Spleen (tissue), 11 donors: ENCODE measurements at regions not wholly inside any gene's neighbourhood (a gene's known extent, or its start where the extent isn't known, plus 50 kb on each side); places are given as distances from the start of the nearest gene placed in this dataset.

ENCODE experiments used
- DNase-seq: peaks from one replicate; pipeline ENCODE4 v3.0.0-alpha.2; 2020
- H3K27ac ChIP-seq, 8 donors: fragments of 200-600 bp; sonication (generic) in 7 of 8; 1 replicate in 4 of 8; 2 replicates in 4 of 8; pipeline versions ENCODE4 v1.5.0 to v1.8.0; 2016 to 2021; ENCODE audit warnings: inconsistent platforms in 4 of 8, mild to moderate bottlenecking in 4 of 8, moderate library complexity in 1 of 8
- H3K27me3 ChIP-seq, 7 donors: fragments of 200-600 bp; sonication (generic) in 6 of 7; replicated peaks in 1 of 7; 1 replicate in 4 of 7; 2 replicates in 3 of 7; pipeline versions ENCODE4 v1.5.0 to v1.8.0; 2016 to 2021; ENCODE audit warnings: inconsistent platforms in 3 of 7, mild to moderate bottlenecking in 1 of 7
- H3K36me3 ChIP-seq, 6 donors: fragments of 200-600 bp; sonication (generic) in 5 of 6; 1 replicate in 4 of 6; 2 replicates in 2 of 6; pipeline versions ENCODE4 v1.5.0 to v1.8.0; 2016 to 2021; ENCODE audit warnings: inconsistent platforms in 2 of 6
- H3K4me1 ChIP-seq, 6 donors: fragments of 200-600 bp; sonication (generic) in 5 of 6; 1 replicate in 3 of 6; 2 replicates in 3 of 6; pipeline versions ENCODE4 v1.5.0 to v1.8.0; 2016 to 2021; ENCODE audit warnings: inconsistent platforms in 3 of 6
- H3K4me3 ChIP-seq, 8 donors: fragments of 200-600 bp; sonication (generic) in 7 of 8; 1 replicate in 4 of 8; 2 replicates in 4 of 8; pipeline versions ENCODE4 v1.5.0 to v1.8.0; 2016 to 2021; ENCODE audit warnings: inconsistent platforms in 4 of 8, mild to moderate bottlenecking in 4 of 8, moderate library complexity in 2 of 8
- H3K9me3 ChIP-seq, 8 donors: fragments of 200-600 bp; sonication (generic) in 7 of 8; 1 replicate in 4 of 8; 2 replicates in 4 of 8; pipeline versions ENCODE4 v1.5.0 to v1.8.0; 2016 to 2021; ENCODE audit warnings: inconsistent platforms in 4 of 8
- CTCF ChIP-seq, 11 experiments: fragments of 200-600 bp in 7 of 11; fragments of 450-650 bp in 4 of 11; sonication (generic) in 4 of 11; IDR thresholded peaks in 8 of 11; conservative IDR thresholded peaks in 3 of 11; 1 replicate in 7 of 11; 2 replicates in 4 of 11; pipeline versions ENCODE4 v1.4.0 to v1.8.0; 2016 to 2021; ENCODE audit warnings: antibody characterized with exemption in 11 of 11, inconsistent platforms in 4 of 11, mild to moderate bottlenecking in 1 of 11
- POLR2A ChIP-seq, 3 donors: fragments of 450-650 bp; IDR thresholded peaks; one replicate each; pipeline ENCODE4 v1.5.1; 2017; ENCODE audit warnings: antibody characterized with exemption in 3 of 3, mild to moderate bottlenecking in 1 of 3
- POLR2AphosphoS5 ChIP-seq, 3 donors: sonication (generic); formaldehyde crosslinking; IDR thresholded peaks; one replicate each; pipeline ENCODE4 v1.5.1; 2017; ENCODE audit warnings: antibody characterized with exemption in 3 of 3
- WGBS, 5 donors: extraction: QIAGEN DNeasy Blood & Tissue Kit in 3 of 5; methylation state at CpG; one replicate each; pipeline versions ENCODE4 v1.1.5 to v1.1.7; 2013 to 2018; 5-methylcytosine and 5-hydroxymethylcytosine counted together
- intact Hi-C: fragments of 100-400 bp; cut with DNase I; formaldehyde crosslinking; loops from one replicate; pipeline ENCODE4 v1.15.0; 2023; ENCODE audit warnings: low total_unique reads
- donor health status: healthy with polysubstance abuse.
- donor health status: DM: no; HTN: no; CAD: no; lungs with moderate emphysema.
- donor health status: DM: no; HTN: no; CAD: no.
- donor health status: Bipolar disorder and iron deficiency.
- donor health status: healthy.
- donor health status: DM: no; HTN: no; CAD: no.
- donor health status: DM: yes; HTN: yes; CAD: no.

- WGBS, 5 donors, result 75 to 89% (median 78%) methylated on average over 3 of the region's 3 CpGs
- TF ChIP-seq CTCF (IDR thresholded peaks at IDR 0.05 in 8 of 11, conservative IDR thresholded peaks at IDR 0.05 in 3 of 11), result no peak
- no peak for TF ChIP-seq POLR2AphosphoS5 (IDR thresholded peaks at IDR 0.05)
- no peak for TF ChIP-seq POLR2A (IDR thresholded peaks at IDR 0.05)
- intact Hi-C loops, result no loop called here
These were observed 819.5 kb downstream of the BCL11A start for GRCh38 chr2:59733970-59734369.

GRCh38 chr2:59733567-59733930 is 819.9 kb downstream of the BCL11A start:
- H3K27me3 ChIP-seq, result no peaks in the 10 kb centered on the region
- no peak overlapping the region for H3K27ac ChIP-seq
- TF ChIP-seq POLR2A (IDR thresholded peaks at IDR 0.05), result no peak
- no peak for TF ChIP-seq POLR2AphosphoS5 (IDR thresholded peaks at IDR 0.05)
- no peak for TF ChIP-seq CTCF (IDR thresholded peaks at IDR 0.05 in 8 of 11, conservative IDR thresholded peaks at IDR 0.05 in 3 of 11)
- intact Hi-C loops, result no loop called here
- WGBS, 5 donors, result 83 to 90% (median 85%) methylated on average over 2 of the region's 2 CpGs
- H3K36me3 ChIP-seq, result no peaks in the 10 kb centered on the region
- no peaks in the 10 kb centered on the region for H3K4me1 ChIP-seq
- no peak overlapping the region for H3K4me3 ChIP-seq
- no peaks in the 10 kb centered on the region for H3K9me3 ChIP-seq
- DNase-seq, result no peak

More at GRCh38 chr2:59733970-59734369, 819.5 kb downstream of the BCL11A start:
- no peak overlapping the region for H3K27ac ChIP-seq
- no peaks in the 10 kb centered on the region for H3K27me3 ChIP-seq
- no peak overlapping the region for H3K4me3 ChIP-seq
- no peaks in the 10 kb centered on the region for H3K36me3 ChIP-seq
- H3K4me1 ChIP-seq, result no peaks in the 10 kb centered on the region
- no peak for DNase-seq
- no peaks in the 10 kb centered on the region for H3K9me3 ChIP-seq

GRCh38 chr2:59732871-59733566 is 820.4 kb downstream of the BCL11A start:
- DNase-seq, result no peak
- intact Hi-C loops, result no loop called here
- Histone ChIP-seq H3K36me3 (no peaks in the 10 kb centered on the region), H3K27ac (no peak overlapping the region), H3K4me3 (no peak overlapping the region), H3K4me1 (no peaks in the 10 kb centered on the region), H3K27me3 (no peaks in the 10 kb centered on the region), H3K9me3 (no peaks in the 10 kb centered on the region)
- 82 to 91% (median 86%) methylated on average over 15 of the region's 15 CpGs for WGBS, 5 donors
- TF ChIP-seq POLR2A (IDR thresholded peaks at IDR 0.05), result no peak
- no peak for TF ChIP-seq CTCF (IDR thresholded peaks at IDR 0.05 in 8 of 11, conservative IDR thresholded peaks at IDR 0.05 in 3 of 11)
- no peak for TF ChIP-seq POLR2AphosphoS5 (IDR thresholded peaks at IDR 0.05)

- no peaks in the 10 kb centered on the region for H3K36me3 ChIP-seq
- DNase-seq, result no peak
- WGBS, 5 donors, result 89 to 97% (median 92%) methylated on average over 2 of the region's 2 CpGs
- no peak overlapping the region for H3K4me3 ChIP-seq
- intact Hi-C loops, result no loop called here
- H3K27ac ChIP-seq, result no peak overlapping the region
- peaks cover 0 to 12% (median 1%) of the 10 kb centered on the region in 6 donors for H3K4me1 ChIP-seq
- no peaks in the 10 kb centered on the region for H3K27me3 ChIP-seq
- TF ChIP-seq CTCF (IDR thresholded peaks at IDR 0.05 in 8 of 11, conservative IDR thresholded peaks at IDR 0.05 in 3 of 11), result no peak
- no peak for TF ChIP-seq POLR2AphosphoS5 (IDR thresholded peaks at IDR 0.05)
- TF ChIP-seq POLR2A (IDR thresholded peaks at IDR 0.05), result no peak
- H3K9me3 ChIP-seq, result no peaks in the 10 kb centered on the region
These were observed 826.3 kb downstream of the BCL11A start for GRCh38 chr2:59727121-59727590.
